Nephron (organoid): ENCODE measurements at regions not wholly inside any gene's neighbourhood (a gene's known extent, or its start where the extent isn't known, plus 50 kb on each side); places are given as distances from the start of the nearest gene placed in this dataset.
"Not testable (repeated sequence)": the region's sequence is repeated elsewhere in the genome, so short reads cannot be mapped to it uniquely, and the experiment has no call there.

Experiments
- H3K27ac Mint-ChIP-seq, 3 experiments: 2 replicates each; pipeline ENCODE4 v1.8.0; 2020; ENCODE audit warnings: mixed read lengths in 3 of 3, mild to moderate bottlenecking in 2 of 3, moderate library complexity in 1 of 3
- H3K27me3 Mint-ChIP-seq: 2 replicates; pipeline ENCODE4 v1.8.0; 2021; ENCODE audit warnings: low read depth, mild to moderate bottlenecking, moderate library complexity, mixed read lengths
- H3K36me3 Mint-ChIP-seq: 2 replicates; pipeline ENCODE4 v1.8.0; 2020; ENCODE audit warnings: low read depth, mixed read lengths
- H3K4me1 Mint-ChIP-seq: 2 replicates; pipeline ENCODE4 v1.8.0; 2020; ENCODE audit warnings: mixed read lengths
- H3K4me3 Mint-ChIP-seq, 3 experiments: 2 replicates each; pipeline ENCODE4 v1.8.0; 2020; ENCODE audit warnings: mild to moderate bottlenecking in 3 of 3, mixed read lengths in 3 of 3, moderate library complexity in 2 of 3
- H3K9me3 Mint-ChIP-seq: 2 replicates; pipeline ENCODE4 v1.8.0; 2020; ENCODE audit warnings: mixed read lengths
- CTCF ChIP-seq, 3 experiments: fragments of 200-600 bp; sonication (generic); IDR thresholded peaks; one replicate each; pipeline ENCODE4 v1.5.0; 2021; ENCODE audit warnings: antibody characterized with exemption in 3 of 3; ENCODE audit not compliant: unreplicated experiment in 3 of 3

GRCh38 chr10:9554321-9554720 is 1463.4 kb upstream of the CELF2 start:
- H3K4me3 Mint-ChIP-seq, result no peak overlapping the region
- no peak for TF ChIP-seq CTCF (IDR thresholded peaks at IDR 0.05; ENCODE audit: unreplicated experiment in 3 of 3)
- no peak overlapping the region for H3K27ac Mint-ChIP-seq
- no peaks in the 10 kb centered on the region for H3K27me3 Mint-ChIP-seq
- H3K9me3 Mint-ChIP-seq, result peaks cover 16% of the 10 kb centered on the region
- peaks cover 7% of the 10 kb centered on the region for H3K36me3 Mint-ChIP-seq
- H3K4me1 Mint-ChIP-seq, result no peaks in the 10 kb centered on the region

GRCh38 chr10:9560976-9561375 is 1456.7 kb upstream of the CELF2 start:
- TF ChIP-seq CTCF (IDR thresholded peaks at IDR 0.05; ENCODE audit: unreplicated experiment in 3 of 3), result no peak
- H3K4me1 Mint-ChIP-seq, result no peaks in the 10 kb centered on the region
- no peaks in the 10 kb centered on the region for H3K36me3 Mint-ChIP-seq
- no peak overlapping the region for H3K4me3 Mint-ChIP-seq
- no peaks in the 10 kb centered on the region for H3K27me3 Mint-ChIP-seq
- no peak overlapping the region for H3K27ac Mint-ChIP-seq
- H3K9me3 Mint-ChIP-seq, result no peaks in the 10 kb centered on the region

GRCh38 chr10:9561821-9562505 is 1455.7 kb upstream of the CELF2 start:
- H3K27me3 Mint-ChIP-seq, result peaks cover 3% of the 10 kb centered on the region
- H3K4me3 Mint-ChIP-seq, result no peak overlapping the region
- no peaks in the 10 kb centered on the region for H3K36me3 Mint-ChIP-seq
- no peak overlapping the region for H3K27ac Mint-ChIP-seq
- H3K4me1 Mint-ChIP-seq, result no peaks in the 10 kb centered on the region
- TF ChIP-seq CTCF (IDR thresholded peaks at IDR 0.05; ENCODE audit: unreplicated experiment in 3 of 3), result no peak
- no peaks in the 10 kb centered on the region for H3K9me3 Mint-ChIP-seq

GRCh38 chr10:9577746-9578145 is 1439.9 kb upstream of the CELF2 start:
- H3K9me3 Mint-ChIP-seq, result no peaks in the 10 kb centered on the region
- no peak overlapping the region for H3K4me3 Mint-ChIP-seq
- H3K27ac Mint-ChIP-seq, result no peak overlapping the region
- no peaks in the 10 kb centered on the region for H3K36me3 Mint-ChIP-seq
- H3K27me3 Mint-ChIP-seq, result no peaks in the 10 kb centered on the region
- no peaks in the 10 kb centered on the region for H3K4me1 Mint-ChIP-seq
- no peak for TF ChIP-seq CTCF (IDR thresholded peaks at IDR 0.05; ENCODE audit: unreplicated experiment in 3 of 3)

DNA sequence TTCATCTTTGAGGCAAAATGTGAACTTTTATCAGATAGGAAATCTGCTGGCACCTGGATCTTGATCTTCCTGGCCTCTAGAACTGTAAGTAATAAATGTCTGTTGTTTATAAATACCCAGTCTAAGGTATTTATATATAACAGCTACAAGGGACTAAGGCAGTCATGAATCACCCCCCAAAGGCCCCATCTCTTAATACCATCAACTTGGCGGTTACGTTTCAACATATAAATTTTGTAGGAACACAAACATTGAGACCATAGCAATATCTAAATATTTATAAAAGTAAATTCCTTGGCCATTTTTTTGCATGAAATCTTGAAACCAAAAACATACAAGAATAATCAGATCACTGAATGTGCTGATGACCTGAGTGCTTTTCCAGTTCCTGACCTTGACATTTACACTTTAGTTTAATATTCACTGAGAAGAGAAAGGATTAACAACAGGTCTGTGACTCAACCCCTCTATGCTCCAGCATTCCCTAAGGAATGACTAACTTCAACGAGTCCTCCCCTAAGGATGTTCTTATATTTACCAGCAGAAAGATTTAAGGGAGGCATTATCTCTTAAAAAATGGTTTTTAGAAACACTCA is 1438.5 kb upstream of the CELF2 start:
- no peaks in the 10 kb centered on the region for H3K4me1 Mint-ChIP-seq
- H3K4me3 Mint-ChIP-seq, result no peak overlapping the region
- no peak overlapping the region for H3K27ac Mint-ChIP-seq
- no peak for TF ChIP-seq CTCF (IDR thresholded peaks at IDR 0.05; ENCODE audit: unreplicated experiment in 3 of 3)
- no peaks in the 10 kb centered on the region for H3K9me3 Mint-ChIP-seq
- no peaks in the 10 kb centered on the region for H3K27me3 Mint-ChIP-seq
- no peaks in the 10 kb centered on the region for H3K36me3 Mint-ChIP-seq

DNA sequence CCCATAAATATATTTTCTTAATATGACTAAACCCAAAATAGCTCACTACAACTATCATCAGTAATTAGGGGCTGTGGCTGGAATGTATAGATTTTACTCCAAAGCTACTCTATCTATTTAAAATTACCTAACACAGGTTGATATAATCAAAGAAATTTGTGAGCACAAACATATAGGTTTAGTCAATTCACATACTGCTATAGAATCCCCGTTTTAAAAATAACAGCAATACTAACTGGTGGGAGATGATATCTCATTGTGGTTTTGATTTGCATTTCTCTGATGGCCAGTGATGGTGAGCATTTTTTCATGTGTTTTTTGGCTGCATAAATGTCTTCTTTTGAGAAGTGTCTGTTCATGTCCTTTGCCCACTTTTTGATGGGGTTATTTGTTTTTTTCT is 1434.9 kb upstream of the CELF2 start:
- not testable (repeated sequence) for H3K4me1 Mint-ChIP-seq, H3K36me3 Mint-ChIP-seq, H3K27ac Mint-ChIP-seq, H3K4me3 Mint-ChIP-seq, H3K9me3 Mint-ChIP-seq, H3K27me3 Mint-ChIP-seq
